Renal pelvis (tissue), 1 donor: ENCODE measurements at regions not wholly inside any gene's neighbourhood (a gene's known extent, or its start where the extent isn't known, plus 50 kb on each side); places are given as distances from the start of the nearest gene placed in this dataset.

Source experiments
- DNase-seq: peaks from one replicate; pipeline ENCODE4 v3.0.0-alpha.2; 2013

- no peak for DNase-seq
These were observed 142.3 kb upstream of the CPNE8 start for GRCh38 chr12:39047539-39048262.

- no peak for DNase-seq
These were observed 139.4 kb upstream of the CPNE8 start for GRCh38 chr12:39044754-39045153.

- no peak for DNase-seq
These were observed 138.0 kb upstream of the CPNE8 start for GRCh38 chr12:39043424-39043822.

- DNase-seq: no peak
These were observed 134.9 kb upstream of the CPNE8 start for GRCh38 chr12:39040275-39040674.

GRCh38 chr12:39037115-39037514, 131.7 kb upstream of the CPNE8 start:
- peak; percentile 7 for DNase-seq

- no peak for DNase-seq
These were observed 130.7 kb upstream of the CPNE8 start for GRCh38 chr12:39036105-39036504.

- DNase-seq: no peak
These were observed 128.4 kb upstream of the CPNE8 start for GRCh38 chr12:39033782-39034181.

- DNase-seq: no peak
These were observed 127.1 kb upstream of the CPNE8 start for GRCh38 chr12:39032448-39032847.

GRCh38 chr12:39032034-39032433, 126.6 kb upstream of the CPNE8 start:
- no peak for DNase-seq

GRCh38 chr12:39028382-39028781, 123.0 kb upstream of the CPNE8 start:
- DNase-seq: no peak

- DNase-seq: no peak
These were observed 107.5 kb upstream of the CPNE8 start for GRCh38 chr12:39012870-39013269.

GRCh38 chr12:39011166-39011565, 105.8 kb upstream of the CPNE8 start:
- DNase-seq: no peak

- no peak for DNase-seq
These were observed 105.0 kb upstream of the CPNE8 start for GRCh38 chr12:39010406-39010805.

GRCh38 chr12:39007619-39008018, 102.2 kb upstream of the CPNE8 start:
- no peak for DNase-seq

- DNase-seq: no peak
These were observed 100.9 kb upstream of the CPNE8 start for GRCh38 chr12:39006286-39006685.

- DNase-seq: no peak
These were observed 100.3 kb upstream of the CPNE8 start for GRCh38 chr12:39005671-39006070.

GRCh38 chr12:39003541-39004155, 98.3 kb upstream of the CPNE8 start:
- DNase-seq: no peak

- no peak for DNase-seq
These were observed 95.0 kb upstream of the CPNE8 start for GRCh38 chr12:39000370-39000769.

- DNase-seq: no peak
These were observed 93.6 kb upstream of the CPNE8 start for GRCh38 chr12:38998887-38999482.

GRCh38 chr12:38995249-38995648, 89.9 kb upstream of the CPNE8 start:
- no peak for DNase-seq

- no peak for DNase-seq
These were observed 80.6 kb upstream of the CPNE8 start for GRCh38 chr12:38985961-38986360.

GRCh38 chr12:38984388-38984787, 79.0 kb upstream of the CPNE8 start:
- no peak for DNase-seq

- DNase-seq: no peak
These were observed 77.8 kb upstream of the CPNE8 start for GRCh38 chr12:38983117-38983571.
